MCF 10A (cell line): ENCODE measurements at regions not wholly inside any gene's neighbourhood (a gene's known extent, or its start where the extent isn't known, plus 50 kb on each side); places are given as distances from the start of the nearest gene placed in this dataset.
A peak's percentile ranks its signal among the peaks of the same experiment; 100 is the strongest.

ENCODE experiments used
- BruUV-seq: library from RNA; stranded (reverse); fragments of 400-500 nt; replicated peaks from 2 replicates; lab custom pipeline; 2021; lab: Mats Ljungman, UMichigan
- CTCF ChIA-PET: fragments of 300-600 bp; sonication (Branson Sonifier 250); formaldehyde crosslinking; extraction: SDS; loops from one replicate; lab custom pipeline; 2021; ENCODE audit warnings: antibody characterized with exemption, inconsistent platforms; lab: Yijun Ruan, JAX
- POLR2A ChIA-PET: fragments of 300-600, 350-650 bp; sonication (Branson Sonifier 250); formaldehyde crosslinking; extraction: SDS; loops from one replicate; lab custom pipeline; 2020; ENCODE audit warnings: antibody characterized with exemption, inconsistent platforms; lab: Yijun Ruan, JAX
- DNase-seq: peaks from one replicate; pipeline ENCODE4 v3.0.0-alpha.2; 2018; ENCODE audit not compliant: unreplicated experiment
- H3K27ac Mint-ChIP-seq: one replicate; pipeline ENCODE4 v1.8.0; 2022; ENCODE audit warnings: mild to moderate bottlenecking, low read depth, mixed read lengths; ENCODE audit not compliant: unreplicated experiment
- H3K27me3 Mint-ChIP-seq: one replicate; pipeline ENCODE4 v1.8.0; 2022; ENCODE audit warnings: mixed read lengths; ENCODE audit not compliant: insufficient read depth, unreplicated experiment
- H3K36me3 Mint-ChIP-seq: one replicate; pipeline ENCODE4 v1.8.0; 2022; ENCODE audit warnings: mild to moderate bottlenecking, moderate library complexity, mixed read lengths; ENCODE audit not compliant: insufficient read depth, unreplicated experiment
- H3K4me1 Mint-ChIP-seq: one replicate; pipeline ENCODE4 v1.8.0; 2022; ENCODE audit warnings: mixed read lengths; ENCODE audit not compliant: insufficient read depth, unreplicated experiment
- H3K4me3 Mint-ChIP-seq: one replicate; pipeline ENCODE4 v1.8.0; 2022; ENCODE audit warnings: mild to moderate bottlenecking, moderate library complexity, mixed read lengths; ENCODE audit not compliant: unreplicated experiment
- H3K9me3 Mint-ChIP-seq: one replicate; pipeline ENCODE4 v1.8.0; 2022; ENCODE audit warnings: mixed read lengths; ENCODE audit not compliant: unreplicated experiment
- CTCF ChIP-seq: fragments of 200-600 bp; IDR thresholded peaks from one replicate; pipeline ENCODE4 v1.8.0; 2022; ENCODE audit warnings: antibody characterized with exemption, mild to moderate bottlenecking; ENCODE audit not compliant: unreplicated experiment
- intact Hi-C: fragments of 100-400 bp; cut with micrococcal nuclease; formaldehyde crosslinking; loops from 2 replicates; pipeline ENCODE4 v1.14.1; 2022

- POLR2A ChIA-PET = no interaction called here
- TF ChIP-seq CTCF = no peak
- H3K36me3 Mint-ChIP-seq = no peaks in the 10 kb centered on the region
- peak; percentile 58 for DNase-seq
- H3K4me1 Mint-ChIP-seq = no peaks in the 10 kb centered on the region
- CTCF ChIA-PET = no interaction called here
- H3K9me3 Mint-ChIP-seq = no peaks in the 10 kb centered on the region
- H3K4me3 Mint-ChIP-seq = no peak overlapping the region
- H3K27me3 Mint-ChIP-seq = no peaks in the 10 kb centered on the region
- intact Hi-C loops = no loop called here
- H3K27ac Mint-ChIP-seq = no peak overlapping the region
- BruUV-seq = no TSS peak
These were observed 475.0 kb downstream of the RNF144A start for GRCh38 chr2:7392076-7392787.

DNA sequence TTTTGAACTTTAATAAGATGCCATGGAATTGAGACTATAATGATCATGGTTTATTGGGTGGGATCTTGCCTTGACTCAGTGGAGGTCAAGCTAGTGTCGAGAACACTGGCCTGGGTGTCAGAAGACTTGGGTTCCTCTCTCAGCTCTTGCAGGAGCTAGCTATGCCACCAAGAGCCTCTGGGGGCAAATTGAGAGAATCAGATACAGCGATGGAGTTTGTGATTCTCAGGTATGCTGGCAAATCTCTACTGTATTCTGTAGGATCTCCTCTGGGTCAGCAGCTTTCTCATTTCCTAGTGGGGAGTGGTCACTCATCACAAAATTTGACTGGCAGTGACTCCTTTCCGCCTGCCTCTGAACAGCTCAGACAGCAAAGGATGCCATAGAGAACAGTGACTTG lies 477.0 kb downstream of the RNF144A start:
- TF ChIP-seq CTCF = no peak
- POLR2A ChIA-PET = no interaction called here
- Mint-ChIP-seq H3K27me3 (no peaks in the 10 kb centered on the region), H3K4me1 (no peaks in the 10 kb centered on the region), H3K27ac (no peak overlapping the region), H3K36me3 (no peaks in the 10 kb centered on the region), H3K9me3 (no peaks in the 10 kb centered on the region), H3K4me3 (no peak overlapping the region)
- no TSS peak for BruUV-seq
- intact Hi-C loops = no loop called here
- CTCF ChIA-PET = interaction anchor here (0.7 to 1.0 kb wide), 2 partner anchors 350 to 1780 kb away, joined by 3 read pairs; no protein-coding TSS in a partner anchor
- no peak for DNase-seq

DNA sequence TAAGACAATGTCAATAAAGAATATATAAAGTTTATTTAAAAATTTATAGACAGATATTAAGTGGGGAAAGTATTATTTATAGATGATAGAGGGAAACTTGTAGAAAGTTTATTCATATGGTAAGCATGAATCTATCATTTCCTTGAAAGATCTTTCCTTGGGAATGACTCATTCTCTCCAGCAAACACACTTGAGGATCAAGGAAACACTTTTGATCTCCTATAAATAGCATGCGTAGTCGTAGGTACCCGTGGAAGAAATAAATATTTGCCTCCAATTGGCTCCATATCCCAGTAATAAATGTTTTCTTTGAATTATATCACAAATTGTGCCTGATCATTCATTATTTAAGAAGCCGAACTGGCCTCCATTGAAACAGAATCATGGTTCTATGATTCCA lies 483.4 kb downstream of the RNF144A start:
- Mint-ChIP-seq H3K9me3 (no peaks in the 10 kb centered on the region), H3K4me1 (no peaks in the 10 kb centered on the region), H3K27me3 (no peaks in the 10 kb centered on the region), H3K36me3 (no peaks in the 10 kb centered on the region), H3K4me3 (no peak overlapping the region), H3K27ac (no peak overlapping the region)
- CTCF ChIA-PET = interaction anchor here (0.6 kb wide), 1 partner anchor 194 kb away, joined by 3 read pairs; no protein-coding TSS in a partner anchor
- DNase-seq = no peak
- no peak for TF ChIP-seq CTCF
- no TSS peak for BruUV-seq
- intact Hi-C loops = no loop called here
- POLR2A ChIA-PET = no interaction called here

- intact Hi-C loops = no loop called here
- H3K27me3 Mint-ChIP-seq = no peaks in the 10 kb centered on the region
- POLR2A ChIA-PET = no interaction called here
- DNase-seq = no peak
- H3K27ac Mint-ChIP-seq = no peak overlapping the region
- CTCF ChIA-PET = interaction anchor here (0.9 kb wide), 1 partner anchor 24 kb away, joined by 4 read pairs; no protein-coding TSS in a partner anchor
- no peaks in the 10 kb centered on the region for H3K36me3 Mint-ChIP-seq
- H3K4me1 Mint-ChIP-seq = no peaks in the 10 kb centered on the region
- TF ChIP-seq CTCF = no peak
- no peak overlapping the region for H3K4me3 Mint-ChIP-seq
- peaks cover 1% of the 10 kb centered on the region for H3K9me3 Mint-ChIP-seq
- BruUV-seq = no TSS peak
These were observed 486.0 kb downstream of the RNF144A start for GRCh38 chr2:7403092-7403775.
